ENCODE measurements at regions not wholly inside any gene's neighbourhood (a gene's known extent, or its start where the extent isn't known, plus 50 kb on each side); places are given as distances from the start of the nearest gene placed in this dataset.

- no peak overlapping the region for H3K4me3 ChIP-seq
- H3K4me1 ChIP-seq: no peaks in the 10 kb centered on the region
- H3K36me3 ChIP-seq: no peaks in the 10 kb centered on the region
- no peak overlapping the region for H3K27ac ChIP-seq
- peaks cover 0 to 8% (median 0%) of the 10 kb centered on the region in 3 donors for H3K9me3 ChIP-seq
- TF ChIP-seq POLR2A (IDR thresholded peaks at IDR 0.05) (no peak), EP300 (IDR thresholded peaks at IDR 0.05) (no peak), POLR2AphosphoS5 (IDR thresholded peaks at IDR 0.05) (no peak), CTCF (IDR thresholded peaks at IDR 0.05) (no peak)
- H3K27me3 ChIP-seq: no peaks in the 10 kb centered on the region
- ATAC-seq: no peak
- WGBS, 2 donors (ENCODE audit: low coverage in 1 of 2): 49 to 58% methylated on average over 7 of the region's 7 CpGs
These were observed 99.6 kb upstream of the STT3B start for GRCh38 chr3:31432897-31433678.

- Histone ChIP-seq H3K4me1 (no peaks in the 10 kb centered on the region), H3K27ac (no peak overlapping the region), H3K27me3 (no peaks in the 10 kb centered on the region), H3K9me3 (peaks cover 0 to 8% (median 0%) of the 10 kb centered on the region in 3 donors), H3K36me3 (no peaks in the 10 kb centered on the region), H3K4me3 (no peak overlapping the region)
- TF ChIP-seq POLR2AphosphoS5 (IDR thresholded peaks at IDR 0.05): no peak
- no peak for TF ChIP-seq EP300 (IDR thresholded peaks at IDR 0.05)
- TF ChIP-seq POLR2A (IDR thresholded peaks at IDR 0.05): no peak
- TF ChIP-seq CTCF (IDR thresholded peaks at IDR 0.05): no peak
- ATAC-seq: no peak
These were observed 99.1 kb upstream of the STT3B start for GRCh38 chr3:31433679-31433992.

- no peak overlapping the region for H3K27ac ChIP-seq
- no peak for ATAC-seq
- WGBS, 2 donors (ENCODE audit: low coverage in 1 of 2): 93 to 100% methylated on average over 1 of the region's 1 CpG
These were observed 97.9 kb upstream of the STT3B start for GRCh38 chr3:31434819-31435218.

GRCh38 chr3:31436830-31437229 is 95.9 kb upstream of the STT3B start:
- no peak for TF ChIP-seq POLR2AphosphoS5 (IDR thresholded peaks at IDR 0.05)
- no peak for TF ChIP-seq POLR2A (IDR thresholded peaks at IDR 0.05)
- no peak overlapping the region for H3K27ac ChIP-seq
- no peak overlapping the region for H3K4me3 ChIP-seq
- H3K4me1 ChIP-seq: no peaks in the 10 kb centered on the region
- no peak for ATAC-seq
- H3K9me3 ChIP-seq: peaks cover 0 to 8% (median 0%) of the 10 kb centered on the region in 3 donors
- H3K36me3 ChIP-seq: no peaks in the 10 kb centered on the region
- 100% methylated on average over 1 of the region's 1 CpG; no CpG with 5 or more reads in 1 of the 2 donors for WGBS, 2 donors (ENCODE audit: low coverage in 1 of 2)
- no peaks in the 10 kb centered on the region for H3K27me3 ChIP-seq

More at GRCh38 chr3:31434819-31435218, 97.9 kb upstream of the STT3B start:
- TF ChIP-seq POLR2A (IDR thresholded peaks at IDR 0.05): no peak
- no peak for TF ChIP-seq CTCF (IDR thresholded peaks at IDR 0.05)
- TF ChIP-seq EP300 (IDR thresholded peaks at IDR 0.05): no peak
- no peak for TF ChIP-seq POLR2AphosphoS5 (IDR thresholded peaks at IDR 0.05)
- no peaks in the 10 kb centered on the region for H3K36me3 ChIP-seq
- no peaks in the 10 kb centered on the region for H3K27me3 ChIP-seq
- H3K4me1 ChIP-seq: no peaks in the 10 kb centered on the region
- H3K4me3 ChIP-seq: no peak overlapping the region
- peaks cover 0 to 8% (median 0%) of the 10 kb centered on the region in 3 donors for H3K9me3 ChIP-seq

- Histone ChIP-seq H3K4me1 (no peaks in the 10 kb centered on the region), H3K27ac (no peak overlapping the region), H3K27me3 (no peaks in the 10 kb centered on the region), H3K4me3 (no peak overlapping the region), H3K9me3 (peaks cover 0 to 8% (median 0%) of the 10 kb centered on the region in 3 donors), H3K36me3 (no peaks in the 10 kb centered on the region)
- TF ChIP-seq CTCF (IDR thresholded peaks at IDR 0.05) (no peak), EP300 (IDR thresholded peaks at IDR 0.05) (no peak), POLR2AphosphoS5 (IDR thresholded peaks at IDR 0.05) (no peak), POLR2A (IDR thresholded peaks at IDR 0.05) (no peak)
- ATAC-seq: no peak
- WGBS, 2 donors (ENCODE audit: low coverage in 1 of 2): 53 to 86% methylated on average over 2 of the region's 2 CpGs
These were observed 94.0 kb upstream of the STT3B start for GRCh38 chr3:31438742-31439141.
